ENCODE measurements at regions not wholly inside any gene's neighbourhood (a gene's known extent, or its start where the extent isn't known, plus 50 kb on each side); places are given as distances from the start of the nearest gene placed in this dataset.

- TF ChIP-seq POLR2A (IDR thresholded peaks at IDR 0.05) (no peak), CTCF (IDR thresholded peaks at IDR 0.05) (no peak)
Observed at GRCh38 chr3:161657786-161658185, 161.2 kb downstream of the OTOL1 start.

Data from body of pancreas (tissue), 4 donors.